Astrocyte (in vitro differentiated cells and primary cell): ENCODE measurements at regions not wholly inside any gene's neighbourhood (a gene's known extent, or its start where the extent isn't known, plus 50 kb on each side); places are given as distances from the start of the nearest gene placed in this dataset.

Experiments used
- EZH2 ChIP-seq: IDR thresholded peaks from 2 replicates; pipeline ENCODE4 v1.6.1; 2012; ENCODE audit warnings: mild to moderate bottlenecking, low read length, inconsistent platforms; ENCODE audit not compliant: insufficient read depth
- TF ChIP-seq, protein P1 (sequence below): IDR thresholded peaks from 2 replicates; pipeline ENCODE4 v1.5.1; 2011; ENCODE audit warnings: low read depth, mild to moderate bottlenecking, inconsistent platforms, low read length, moderate library complexity; ENCODE audit not compliant: insufficient read depth

DNA sequence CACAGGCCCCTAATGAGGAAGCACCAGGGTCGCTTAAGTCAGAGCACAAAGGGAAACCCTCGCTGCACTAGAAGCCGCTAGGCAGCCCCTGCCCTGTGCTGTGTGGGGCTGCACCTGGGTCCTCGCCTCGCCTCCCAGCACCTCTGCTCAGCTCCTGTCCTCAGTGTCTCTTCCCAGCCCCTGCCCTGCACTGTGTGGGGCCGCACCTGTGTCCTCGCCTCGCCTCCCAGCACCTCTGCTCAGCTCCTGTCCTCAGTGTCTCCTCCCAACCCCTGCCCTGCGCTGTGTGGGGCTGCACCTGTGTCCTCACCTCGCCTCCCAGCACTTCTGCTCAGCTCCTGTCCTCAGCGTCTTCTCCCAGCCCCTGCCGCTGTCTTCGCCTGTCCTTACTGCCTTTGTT lies 342.8 kb downstream of the EIPR1 start:
- TF ChIP-seq, protein P1, sequence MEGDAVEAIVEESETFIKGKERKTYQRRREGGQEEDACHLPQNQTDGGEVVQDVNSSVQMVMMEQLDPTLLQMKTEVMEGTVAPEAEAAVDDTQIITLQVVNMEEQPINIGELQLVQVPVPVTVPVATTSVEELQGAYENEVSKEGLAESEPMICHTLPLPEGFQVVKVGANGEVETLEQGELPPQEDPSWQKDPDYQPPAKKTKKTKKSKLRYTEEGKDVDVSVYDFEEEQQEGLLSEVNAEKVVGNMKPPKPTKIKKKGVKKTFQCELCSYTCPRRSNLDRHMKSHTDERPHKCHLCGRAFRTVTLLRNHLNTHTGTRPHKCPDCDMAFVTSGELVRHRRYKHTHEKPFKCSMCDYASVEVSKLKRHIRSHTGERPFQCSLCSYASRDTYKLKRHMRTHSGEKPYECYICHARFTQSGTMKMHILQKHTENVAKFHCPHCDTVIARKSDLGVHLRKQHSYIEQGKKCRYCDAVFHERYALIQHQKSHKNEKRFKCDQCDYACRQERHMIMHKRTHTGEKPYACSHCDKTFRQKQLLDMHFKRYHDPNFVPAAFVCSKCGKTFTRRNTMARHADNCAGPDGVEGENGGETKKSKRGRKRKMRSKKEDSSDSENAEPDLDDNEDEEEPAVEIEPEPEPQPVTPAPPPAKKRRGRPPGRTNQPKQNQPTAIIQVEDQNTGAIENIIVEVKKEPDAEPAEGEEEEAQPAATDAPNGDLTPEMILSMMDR = no peak
- TF ChIP-seq EZH2 = no peak
